Amygdala (tissue), 56 donors: ENCODE measurements at regions not wholly inside any gene's neighbourhood (a gene's known extent, or its start where the extent isn't known, plus 50 kb on each side); places are given as distances from the start of the nearest gene placed in this dataset.
A peak's percentile ranks its signal among the peaks of the same experiment; 100 is the strongest.
"Not testable (repeated sequence)": the region's sequence is repeated elsewhere in the genome, so short reads cannot be mapped to it uniquely, and the experiment has no call there.

Source experiments
- DNase-seq, 56 donors: peaks; one replicate each; lab custom pipeline; 2025; lab: John Stamatoyannopoulos, UW

GRCh38 chr17:27090450-27091042 is 203.4 kb upstream of the WSB1 start:
- DNase-seq: not testable (repeated sequence)

DNA sequence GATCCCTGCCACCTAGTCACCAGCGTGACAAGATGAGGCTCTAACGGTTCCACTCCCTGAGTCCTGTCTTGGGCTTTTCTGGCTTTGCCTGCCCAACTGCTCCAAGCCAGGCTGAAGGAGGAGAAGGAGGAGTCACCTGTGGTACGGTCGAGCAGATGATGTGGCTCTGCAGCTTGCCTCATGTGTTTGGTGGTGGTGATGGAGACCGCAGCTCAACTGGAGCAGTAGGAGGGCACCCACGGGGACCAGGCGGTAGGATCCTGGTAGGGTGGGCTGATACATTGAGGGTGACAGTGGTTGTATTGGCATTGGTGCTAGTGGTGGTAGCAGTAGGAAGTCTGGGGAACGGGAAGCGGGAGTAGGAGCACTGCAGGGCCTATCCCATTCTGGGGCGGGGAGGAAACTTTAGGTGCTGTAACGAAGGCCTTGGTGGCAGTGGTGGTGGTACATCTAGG is 202.8 kb upstream of the WSB1 start:
- DNase-seq: no peak

DNA sequence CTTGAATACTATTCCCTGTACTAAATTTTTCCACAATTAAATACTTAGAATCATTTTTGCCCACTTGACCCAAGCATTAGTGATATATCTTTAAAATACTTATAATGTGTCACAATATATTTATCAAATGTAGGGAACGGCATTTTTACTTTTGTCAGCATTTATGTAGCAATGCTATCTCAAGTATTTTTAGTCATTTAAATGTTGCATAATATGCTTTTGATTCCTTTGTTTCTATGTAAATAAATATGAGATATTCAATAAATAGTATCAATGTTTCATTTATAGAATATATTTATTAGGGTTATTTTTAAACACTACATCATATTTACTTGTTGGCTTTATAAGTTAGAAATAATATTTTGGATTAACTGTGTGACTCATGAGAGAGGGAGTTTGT is 199.7 kb upstream of the WSB1 start:
- DNase-seq: not testable (repeated sequence)

- DNase-seq: not testable (repeated sequence)
Observed at GRCh38 chr17:27095821-27096220, 198.1 kb upstream of the WSB1 start.

DNA sequence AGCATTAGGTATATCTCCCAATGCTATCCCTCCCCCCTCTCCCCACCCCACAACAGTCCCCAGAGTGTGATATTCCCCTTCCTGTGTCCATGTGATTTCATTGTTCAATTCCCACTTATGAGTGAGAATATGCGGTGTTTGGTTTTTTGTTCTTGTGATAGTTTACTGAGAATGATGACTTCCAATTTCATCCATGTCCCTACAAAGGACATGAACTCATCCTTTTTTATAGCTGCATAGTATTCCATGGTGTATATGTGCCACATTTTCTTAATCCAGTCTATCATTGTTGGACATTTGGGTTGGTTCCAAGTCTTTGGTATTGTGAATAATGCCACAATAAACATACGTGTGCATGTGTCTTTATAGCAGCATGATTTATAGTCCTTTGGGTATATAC is 194.6 kb upstream of the WSB1 start:
- DNase-seq: not testable (repeated sequence)

GRCh38 chr17:27104605-27105221 is 189.2 kb upstream of the WSB1 start:
- DNase-seq: not testable (repeated sequence)

GRCh38 chr17:27105636-27106035 is 188.3 kb upstream of the WSB1 start:
- DNase-seq: no peak

DNA sequence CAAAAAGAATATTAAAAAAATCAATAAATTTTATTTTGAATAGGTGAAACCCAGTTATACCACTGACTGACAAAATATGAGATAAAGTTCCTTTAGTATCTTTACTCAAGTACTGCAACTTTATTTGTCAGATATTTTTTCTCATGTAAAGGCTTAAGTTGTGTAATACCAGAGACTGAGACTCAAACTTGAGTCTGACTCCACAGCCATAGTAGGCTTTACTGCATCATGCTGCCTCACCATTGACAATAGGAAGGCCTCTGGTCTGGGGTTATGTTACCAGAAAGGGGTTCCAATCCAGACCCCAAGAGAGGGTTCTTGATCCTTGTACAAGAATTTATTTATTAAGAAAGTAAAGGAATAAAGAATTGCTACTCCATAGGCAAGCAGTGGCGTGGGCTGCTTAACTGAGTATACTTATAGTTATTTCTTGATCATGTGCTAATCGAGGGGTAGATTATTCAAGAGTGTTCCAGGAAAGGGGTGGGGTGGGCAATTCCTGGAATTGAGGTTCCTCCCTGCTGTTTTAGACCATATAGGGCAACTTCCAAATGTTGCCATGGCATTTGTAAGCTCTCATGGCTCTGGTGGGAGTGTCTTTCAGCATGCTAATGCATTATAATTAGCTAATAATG is 187.4 kb upstream of the WSB1 start:
- no peak for DNase-seq

DNA sequence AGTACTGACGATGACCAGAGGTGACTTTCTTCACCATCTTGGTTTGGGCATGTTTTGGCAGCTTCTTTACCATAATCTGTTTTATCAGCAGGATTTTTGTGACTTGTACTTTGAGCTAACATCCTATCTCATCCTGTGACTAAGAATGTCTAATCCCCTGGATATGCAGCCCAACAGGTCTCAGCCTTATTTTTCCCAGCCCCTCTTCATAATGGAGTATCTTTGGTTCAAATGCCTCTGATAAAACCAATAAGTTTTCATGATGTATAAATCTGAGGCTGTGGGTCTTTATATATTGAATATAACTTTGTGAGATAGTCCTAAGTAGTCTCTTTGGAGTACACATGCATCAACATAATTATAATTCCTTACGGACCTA is 186.9 kb upstream of the WSB1 start:
- no peak for DNase-seq

DNA sequence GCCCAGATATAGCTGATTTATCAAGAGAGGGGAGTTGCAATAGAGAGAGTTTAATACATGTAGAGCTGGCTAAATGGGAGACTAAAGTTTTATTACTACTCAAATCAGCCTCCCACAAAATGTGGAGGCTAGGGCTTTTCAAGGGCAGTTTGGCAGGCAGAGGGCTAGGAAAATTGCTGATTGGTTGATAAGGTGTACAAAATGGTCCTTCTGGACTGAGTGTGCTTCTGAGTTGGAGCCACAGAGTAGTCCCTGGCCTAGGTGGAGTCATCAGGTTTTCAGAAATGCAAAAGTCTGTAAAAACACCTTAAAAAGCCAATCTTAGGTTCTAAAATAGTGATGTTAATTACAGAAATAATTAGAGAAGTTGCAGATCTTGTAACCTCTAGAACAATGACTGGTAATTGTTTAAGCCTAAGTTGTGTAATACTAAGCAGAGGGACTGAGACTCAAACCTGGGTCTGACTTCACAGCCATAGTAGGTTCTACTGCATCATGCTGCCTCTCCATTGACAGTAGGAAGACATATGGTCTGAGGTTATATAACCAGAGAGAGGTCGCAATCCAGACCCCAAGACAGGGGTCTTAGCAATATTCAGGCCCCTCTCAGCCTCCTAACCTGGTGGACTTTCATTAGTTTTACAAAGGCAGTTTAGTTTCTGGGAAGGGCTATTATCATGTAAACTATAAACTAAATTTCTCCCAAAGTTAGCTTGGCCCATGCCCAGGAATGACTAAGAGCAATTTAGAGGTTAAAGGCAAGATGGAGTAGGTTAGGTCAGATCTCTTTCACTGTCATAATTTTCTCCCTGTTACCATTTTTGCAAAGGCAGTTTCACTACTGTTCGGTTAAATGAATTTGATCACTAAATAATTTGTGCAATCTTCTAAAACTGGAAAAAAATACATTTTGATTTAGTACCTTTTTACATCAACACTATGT is 186.3 kb upstream of the WSB1 start:
- not testable (repeated sequence) for DNase-seq

- DNase-seq: no peak
Observed at GRCh38 chr17:27109346-27109745, 184.6 kb upstream of the WSB1 start.

- DNase-seq: peak in 25 of 56 donors; percentile 0 to 71 (median 19)
Observed at GRCh38 chr17:27153005-27153404, 140.9 kb upstream of the WSB1 start.

DNA sequence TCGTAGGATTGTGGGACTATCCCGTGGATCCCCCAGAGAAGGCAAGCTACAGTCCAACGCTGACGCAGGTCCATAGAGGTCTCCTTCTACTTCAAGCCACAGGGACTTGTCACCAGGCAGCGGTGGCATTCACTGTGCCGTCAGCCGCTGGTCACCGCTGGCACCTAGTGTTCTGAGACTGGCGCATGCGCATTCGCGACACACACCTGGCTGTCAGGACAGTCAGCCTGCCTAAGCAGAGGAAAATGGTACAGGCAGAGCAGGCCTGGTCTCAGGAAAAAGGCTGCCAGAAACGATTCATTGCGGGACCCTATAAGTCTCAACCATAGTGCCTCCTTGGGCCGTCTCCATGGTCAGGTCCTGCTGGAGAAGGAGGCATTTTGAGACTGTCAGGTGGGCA is 138.0 kb upstream of the WSB1 start:
- DNase-seq: no peak

- DNase-seq: no peak
Observed at GRCh38 chr17:27157297-27157696, 136.6 kb upstream of the WSB1 start.

- no peak for DNase-seq
Observed at GRCh38 chr17:27157898-27158297, 136.0 kb upstream of the WSB1 start.

DNA sequence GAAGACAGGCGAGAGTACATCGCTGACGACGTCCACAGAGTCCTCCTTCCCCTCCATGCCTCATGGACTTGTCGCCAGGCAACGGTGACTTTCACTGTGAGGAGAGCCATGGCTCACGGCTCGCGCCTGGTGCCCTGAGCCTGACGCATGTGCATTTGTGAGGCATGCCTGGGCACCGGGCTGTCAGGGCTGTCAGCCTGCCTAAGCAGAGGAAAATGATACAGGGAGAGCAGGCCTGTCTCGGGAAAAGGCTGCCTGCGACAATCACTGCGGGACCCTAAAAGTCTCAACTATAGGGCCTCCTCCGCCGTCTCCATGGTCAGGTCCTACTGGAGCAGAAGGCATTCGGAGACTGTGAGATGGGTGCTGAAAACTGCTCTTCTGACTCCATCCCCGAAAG is 135.5 kb upstream of the WSB1 start:
- DNase-seq: no peak

DNA sequence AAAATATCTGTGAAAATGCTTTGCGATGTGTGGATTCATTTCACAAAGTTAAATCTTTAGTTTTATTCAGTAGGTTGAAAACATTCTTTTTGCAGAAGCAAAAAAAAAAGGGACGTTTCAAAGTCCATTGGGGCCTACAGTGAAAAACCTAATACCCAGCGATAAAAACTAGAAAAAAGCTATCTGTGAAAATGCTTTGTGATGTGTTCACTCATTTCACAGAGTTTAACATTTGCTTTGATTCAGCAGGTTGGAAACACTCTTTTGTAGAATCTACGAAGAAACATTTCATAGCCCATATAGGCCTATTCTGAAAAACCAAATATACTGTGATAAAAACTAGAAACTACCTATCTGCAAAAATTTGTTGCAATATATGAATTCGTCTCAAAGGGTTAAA is 113.6 kb upstream of the WSB1 start:
- no peak for DNase-seq

DNA sequence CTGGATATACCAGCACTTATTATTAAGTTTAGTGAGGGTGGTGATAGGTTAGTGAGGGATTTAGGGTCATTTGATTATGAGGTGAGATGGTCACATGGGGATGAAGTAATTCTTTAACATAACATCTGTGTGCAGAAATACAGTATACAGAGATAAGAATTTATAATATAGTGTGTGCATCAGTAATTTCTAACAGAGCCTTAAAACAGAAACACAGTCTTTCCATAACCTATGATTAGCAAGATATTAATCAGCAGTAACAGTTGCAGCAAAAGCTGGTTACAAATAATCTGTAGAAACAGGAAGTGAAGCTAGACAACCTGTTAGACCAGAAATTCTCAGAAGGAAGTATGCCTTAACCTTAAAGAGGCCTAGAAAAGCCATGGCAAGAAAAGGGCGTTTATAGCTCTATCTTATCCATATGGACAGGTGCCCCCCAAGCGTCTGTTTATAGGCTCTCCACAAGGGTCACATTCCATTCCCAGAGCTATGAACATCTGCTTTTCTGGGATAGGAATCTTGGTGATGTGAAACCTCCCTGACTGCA is 112.5 kb upstream of the WSB1 start:
- not testable (repeated sequence) for DNase-seq

GRCh38 chr17:27181935-27182334 is 112.0 kb upstream of the WSB1 start:
- DNase-seq: no peak

DNA sequence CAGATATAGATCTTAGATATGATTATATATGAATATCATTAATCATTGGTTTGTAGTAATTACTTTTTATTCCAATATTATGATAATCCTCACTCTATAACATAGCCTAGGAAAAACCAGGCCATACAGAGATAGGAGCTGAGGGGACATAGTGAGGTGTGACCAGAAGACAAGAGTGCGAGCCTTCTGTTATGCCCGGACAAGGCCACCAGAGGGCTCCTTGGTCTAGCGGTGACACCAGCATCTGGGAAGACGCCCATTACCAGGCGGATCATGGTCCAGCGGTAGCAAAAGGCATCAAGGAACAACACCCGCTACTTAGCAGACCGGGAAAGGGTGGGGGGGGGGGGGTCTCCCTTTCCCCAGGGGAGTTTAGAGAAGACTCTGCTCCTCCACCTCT is 96.4 kb upstream of the WSB1 start:
- DNase-seq: peak in 4 of 56 donors; percentile 0 to 11 (median 0)

- no peak for DNase-seq
Observed at GRCh38 chr17:27199948-27200347, 94.0 kb upstream of the WSB1 start.
